ENCODE measurements at regions not wholly inside any gene's neighbourhood (a gene's known extent, or its start where the extent isn't known, plus 50 kb on each side); places are given as distances from the start of the nearest gene placed in this dataset.
A peak's percentile ranks its signal among the peaks of the same experiment; 100 is the strongest.

DNA sequence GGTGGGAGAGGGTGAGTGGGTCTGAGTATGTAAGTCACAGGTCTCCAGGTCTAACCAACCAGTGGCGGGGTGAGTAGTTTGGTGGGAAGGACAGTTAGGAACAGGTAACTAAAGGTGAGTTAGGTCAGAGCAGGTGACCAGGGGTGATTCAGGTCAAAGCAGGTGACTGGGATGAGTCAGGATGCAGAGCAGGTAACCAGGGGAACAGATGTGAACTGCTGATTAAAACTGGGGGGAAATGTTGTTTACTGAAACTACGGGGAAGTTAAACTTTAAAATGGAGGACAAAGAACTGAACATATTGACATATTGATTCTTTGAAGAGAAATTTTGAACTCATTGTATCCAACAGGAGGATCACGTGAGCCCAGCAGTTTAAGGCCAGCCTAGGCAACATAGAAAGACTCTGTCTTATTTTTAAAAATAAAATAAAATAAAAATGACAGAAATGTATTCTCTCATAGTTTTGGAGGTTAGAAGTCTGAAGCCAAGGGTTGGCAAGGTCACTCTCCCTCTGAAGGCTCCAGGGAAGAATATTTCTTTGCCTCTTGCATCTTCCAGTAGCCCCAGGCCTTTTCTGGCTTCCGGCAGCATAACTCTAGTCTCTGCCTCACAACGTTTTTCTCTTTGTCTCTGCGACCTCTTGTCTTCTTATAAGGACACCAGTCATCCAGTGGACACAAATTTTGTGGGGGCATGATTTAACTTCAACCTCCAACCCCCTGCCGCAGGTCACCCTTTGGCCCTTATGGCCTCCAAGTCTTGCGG, 64.3 kb upstream of the TINAGL1 start (continued):
- TF ChIP-seq, protein P1, sequence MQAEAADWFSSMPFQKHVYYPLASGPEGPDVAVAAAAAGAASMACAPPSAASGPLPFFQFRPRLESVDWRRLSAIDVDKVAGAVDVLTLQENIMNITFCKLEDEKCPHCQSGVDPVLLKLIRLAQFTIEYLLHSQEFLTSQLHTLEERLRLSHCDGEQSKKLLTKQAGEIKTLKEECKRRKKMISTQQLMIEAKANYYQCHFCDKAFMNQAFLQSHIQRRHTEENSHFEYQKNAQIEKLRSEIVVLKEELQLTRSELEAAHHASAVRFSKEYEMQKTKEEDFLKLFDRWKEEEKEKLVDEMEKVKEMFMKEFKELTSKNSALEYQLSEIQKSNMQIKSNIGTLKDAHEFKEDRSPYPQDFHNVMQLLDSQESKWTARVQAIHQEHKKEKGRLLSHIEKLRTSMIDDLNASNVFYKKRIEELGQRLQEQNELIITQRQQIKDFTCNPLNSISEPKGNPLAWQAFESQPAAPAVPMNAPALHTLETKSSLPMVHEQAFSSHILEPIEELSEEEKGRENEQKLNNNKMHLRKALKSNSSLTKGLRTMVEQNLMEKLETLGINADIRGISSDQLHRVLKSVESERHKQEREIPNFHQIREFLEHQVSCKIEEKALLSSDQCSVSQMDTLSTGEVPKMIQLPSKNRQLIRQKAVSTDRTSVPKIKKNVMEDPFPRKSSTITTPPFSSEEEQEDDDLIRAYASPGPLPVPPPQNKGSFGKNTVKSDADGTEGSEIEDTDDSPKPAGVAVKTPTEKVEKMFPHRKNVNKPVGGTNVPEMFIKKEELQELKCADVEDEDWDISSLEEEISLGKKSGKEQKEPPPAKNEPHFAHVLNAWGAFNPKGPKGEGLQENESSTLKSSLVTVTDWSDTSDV (CRISPR knock-in tag; IDR thresholded peaks at IDR 0.05): no peak
- TF ChIP-seq ZNF619 (CRISPR knock-in tag; IDR thresholded peaks at IDR 0.05) (no peak), ZNF264 (CRISPR knock-in tag; IDR thresholded peaks at IDR 0.05) (no peak), FOXP1 (IDR thresholded peaks at IDR 0.05) (no peak), FOXP1 (CRISPR knock-in tag; IDR thresholded peaks at IDR 0.05) (peak; percentile 83), NR2F1 (CRISPR knock-in tag; IDR thresholded peaks at IDR 0.05) (peak; percentile 9 to 73; a peak in 1 of 4 replicates), REXO4 (CRISPR knock-in tag; IDR thresholded peaks at IDR 0.05; ENCODE audit: borderline replicate concordance) (no peak), NRL (CRISPR knock-in tag; IDR thresholded peaks at IDR 0.05; ENCODE audit: borderline replicate concordance) (no peak), ZNF552 (CRISPR knock-in tag; IDR thresholded peaks at IDR 0.05; ENCODE audit: borderline replicate concordance) (no peak), NFE2L2 (IDR thresholded peaks at IDR 0.05; ENCODE audit: low read length) (no peak), PAWR (CRISPR knock-in tag; IDR thresholded peaks at IDR 0.05; ENCODE audit: borderline replicate concordance) (no peak), IRF2 (CRISPR knock-in tag; IDR thresholded peaks at IDR 0.05) (peak; percentile 21; the same call in 1 of the 2 replicates), ZNF766 (CRISPR knock-in tag; IDR thresholded peaks at IDR 0.05; ENCODE audit: borderline replicate concordance) (no peak), ZNF101 (CRISPR knock-in tag; IDR thresholded peaks at IDR 0.05; ENCODE audit: borderline replicate concordance, low read depth) (no peak), SUZ12 (IDR thresholded peaks at IDR 0.05; ENCODE audit: low read depth, low read length) (no peak), NBN (conservative IDR thresholded peaks at IDR 0.05) (no peak), SCMH1 (CRISPR knock-in tag; IDR thresholded peaks at IDR 0.05; ENCODE audit: borderline replicate concordance) (no peak), HMG20A (CRISPR knock-in tag; IDR thresholded peaks at IDR 0.05; ENCODE audit: borderline replicate concordance) (peak; percentile 16; the same call in 1 of the 2 replicates), FOXK1 (CRISPR knock-in tag; IDR thresholded peaks at IDR 0.05; ENCODE audit: borderline replicate concordance, low read depth) (0 out of 2 replicates have a peak, but pooled peaks have one; percentile 43), ZNF547 (CRISPR knock-in tag; IDR thresholded peaks at IDR 0.05) (no peak), ZNF224 (CRISPR knock-in tag; IDR thresholded peaks at IDR 0.05) (no peak), KMT2B (CRISPR knock-in tag; IDR thresholded peaks at IDR 0.05) (no peak), ZMYM2 (CRISPR knock-in tag; IDR thresholded peaks at IDR 0.05) (no peak), CHD2 (IDR thresholded peaks at IDR 0.05; ENCODE audit: low read depth, low read length) (no peak), ZFP1 (CRISPR knock-in tag; IDR thresholded peaks at IDR 0.05) (no peak), SRY (CRISPR knock-in tag; IDR thresholded peaks at IDR 0.05) (no peak)
- TF ChIP-seq, protein P2, sequence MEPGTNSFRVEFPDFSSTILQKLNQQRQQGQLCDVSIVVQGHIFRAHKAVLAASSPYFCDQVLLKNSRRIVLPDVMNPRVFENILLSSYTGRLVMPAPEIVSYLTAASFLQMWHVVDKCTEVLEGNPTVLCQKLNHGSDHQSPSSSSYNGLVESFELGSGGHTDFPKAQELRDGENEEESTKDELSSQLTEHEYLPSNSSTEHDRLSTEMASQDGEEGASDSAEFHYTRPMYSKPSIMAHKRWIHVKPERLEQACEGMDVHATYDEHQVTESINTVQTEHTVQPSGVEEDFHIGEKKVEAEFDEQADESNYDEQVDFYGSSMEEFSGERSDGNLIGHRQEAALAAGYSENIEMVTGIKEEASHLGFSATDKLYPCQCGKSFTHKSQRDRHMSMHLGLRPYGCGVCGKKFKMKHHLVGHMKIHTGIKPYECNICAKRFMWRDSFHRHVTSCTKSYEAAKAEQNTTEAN (CRISPR knock-in tag; conservative IDR thresholded peaks at IDR 0.05): no peak
- TF ChIP-seq, protein P3, sequence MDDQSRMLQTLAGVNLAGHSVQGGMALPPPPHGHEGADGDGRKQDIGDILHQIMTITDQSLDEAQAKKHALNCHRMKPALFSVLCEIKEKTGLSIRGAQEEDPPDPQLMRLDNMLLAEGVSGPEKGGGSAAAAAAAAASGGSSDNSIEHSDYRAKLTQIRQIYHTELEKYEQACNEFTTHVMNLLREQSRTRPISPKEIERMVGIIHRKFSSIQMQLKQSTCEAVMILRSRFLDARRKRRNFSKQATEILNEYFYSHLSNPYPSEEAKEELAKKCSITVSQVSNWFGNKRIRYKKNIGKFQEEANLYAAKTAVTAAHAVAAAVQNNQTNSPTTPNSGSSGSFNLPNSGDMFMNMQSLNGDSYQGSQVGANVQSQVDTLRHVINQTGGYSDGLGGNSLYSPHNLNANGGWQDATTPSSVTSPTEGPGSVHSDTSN (CRISPR knock-in tag; IDR thresholded peaks at IDR 0.05; ENCODE audit: borderline replicate concordance): no peak

Measured in HepG2 (cell line).